ENCODE measurements at regions not wholly inside any gene's neighbourhood (a gene's known extent, or its start where the extent isn't known, plus 50 kb on each side); places are given as distances from the start of the nearest gene placed in this dataset.
A peak's percentile ranks its signal among the peaks of the same experiment; 100 is the strongest.

- H3K36me3 ChIP-seq: no peaks in the 10 kb centered on the region
- H3K9me3 ChIP-seq: no peaks in the 10 kb centered on the region
- peak overlapping the region; percentile 24 to 57 (median 52) for H3K4me3 ChIP-seq
- TF ChIP-seq, protein P1, sequence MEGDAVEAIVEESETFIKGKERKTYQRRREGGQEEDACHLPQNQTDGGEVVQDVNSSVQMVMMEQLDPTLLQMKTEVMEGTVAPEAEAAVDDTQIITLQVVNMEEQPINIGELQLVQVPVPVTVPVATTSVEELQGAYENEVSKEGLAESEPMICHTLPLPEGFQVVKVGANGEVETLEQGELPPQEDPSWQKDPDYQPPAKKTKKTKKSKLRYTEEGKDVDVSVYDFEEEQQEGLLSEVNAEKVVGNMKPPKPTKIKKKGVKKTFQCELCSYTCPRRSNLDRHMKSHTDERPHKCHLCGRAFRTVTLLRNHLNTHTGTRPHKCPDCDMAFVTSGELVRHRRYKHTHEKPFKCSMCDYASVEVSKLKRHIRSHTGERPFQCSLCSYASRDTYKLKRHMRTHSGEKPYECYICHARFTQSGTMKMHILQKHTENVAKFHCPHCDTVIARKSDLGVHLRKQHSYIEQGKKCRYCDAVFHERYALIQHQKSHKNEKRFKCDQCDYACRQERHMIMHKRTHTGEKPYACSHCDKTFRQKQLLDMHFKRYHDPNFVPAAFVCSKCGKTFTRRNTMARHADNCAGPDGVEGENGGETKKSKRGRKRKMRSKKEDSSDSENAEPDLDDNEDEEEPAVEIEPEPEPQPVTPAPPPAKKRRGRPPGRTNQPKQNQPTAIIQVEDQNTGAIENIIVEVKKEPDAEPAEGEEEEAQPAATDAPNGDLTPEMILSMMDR (IDR thresholded peaks at IDR 0.05): no peak
- H3K27me3 ChIP-seq: peaks cover 0 to 85% (median 61%) of the 10 kb centered on the region in 7 donors
- ATAC-seq (no peak), DNase-seq (no peak)
- intact Hi-C loops (cut with DNase I): no loop called here
- H3K4me1 ChIP-seq: peaks cover 0 to 18% (median 9%) of the 10 kb centered on the region in 9 donors
- WGBS, 2 donors: 1 to 4% methylated on average over 43 to 44 of the region's 44 CpGs
- no peak overlapping the region for H3K27ac ChIP-seq
Observed at GRCh38 chrX:137428766-137429591, 136.9 kb upstream of the ZIC3 start.

DNA sequence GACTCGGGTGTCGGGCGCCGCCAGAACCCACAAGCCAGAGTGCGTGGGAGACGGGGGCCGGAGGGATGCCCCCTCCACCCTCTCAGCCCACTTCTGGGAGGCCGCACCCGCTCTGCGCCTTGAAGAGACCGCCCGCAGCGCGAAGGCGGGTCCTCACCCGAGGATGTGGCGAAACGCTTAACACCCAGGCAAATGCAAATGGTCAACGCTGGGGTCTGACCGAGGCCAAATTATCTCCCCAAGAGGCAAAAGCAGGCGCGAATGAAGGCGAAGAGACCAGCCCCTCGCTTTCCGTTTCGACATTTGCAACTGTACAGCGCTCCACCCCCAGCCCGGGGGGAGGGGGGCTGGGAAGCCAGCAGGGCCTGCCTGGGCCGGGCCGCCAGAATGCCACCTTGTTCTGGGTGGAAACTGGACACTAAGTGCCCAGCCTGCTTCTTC is 137.7 kb upstream of the ZIC3 start:
- 0 to 1% methylated on average over 25 to 30 of the region's 30 CpGs for WGBS, 2 donors
- Histone ChIP-seq H3K36me3 (no peaks in the 10 kb centered on the region), H3K27ac (no peak overlapping the region), H3K4me1 (peaks cover 0 to 18% (median 9%) of the 10 kb centered on the region in 9 donors), H3K27me3 (peaks cover 0 to 91% (median 68%) of the 10 kb centered on the region in 7 donors), H3K4me3 (peak overlapping the region; percentile 24 to 57 (median 52)), H3K9me3 (no peaks in the 10 kb centered on the region)
- no peak for DNase-seq
- ATAC-seq: no peak
- intact Hi-C loops (cut with DNase I): no loop called here
- TF ChIP-seq, protein P1 (IDR thresholded peaks at IDR 0.05): no peak

DNA sequence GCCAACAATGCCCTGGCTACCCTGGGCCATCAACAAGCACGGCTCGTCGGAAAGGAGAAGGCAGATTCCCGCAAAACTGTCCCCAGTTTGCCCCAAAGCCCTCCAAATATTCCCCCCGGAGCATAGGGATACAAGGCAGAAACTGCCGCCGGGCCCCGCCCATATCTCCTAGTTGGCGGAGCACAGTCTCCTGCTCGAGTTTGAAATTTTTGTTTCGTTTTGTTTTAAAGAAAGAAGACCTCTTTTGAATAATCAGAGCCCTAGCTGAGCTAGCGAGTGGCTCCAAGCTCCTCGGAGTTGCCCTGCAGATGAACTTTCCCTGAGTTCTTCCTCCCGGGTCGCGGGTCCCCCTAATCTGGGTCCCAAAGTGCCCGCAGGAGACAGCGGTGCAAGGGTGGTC is 138.1 kb upstream of the ZIC3 start:
- ATAC-seq: no peak
- TF ChIP-seq, protein P1 (IDR thresholded peaks at IDR 0.05): no peak
- H3K9me3 ChIP-seq: no peaks in the 10 kb centered on the region
- intact Hi-C loops (cut with DNase I): no loop called here
- peaks cover 0 to 91% (median 69%) of the 10 kb centered on the region in 7 donors for H3K27me3 ChIP-seq
- no peak overlapping the region for H3K27ac ChIP-seq
- H3K4me1 ChIP-seq: peaks cover 0 to 18% (median 9%) of the 10 kb centered on the region in 9 donors
- peak overlapping the region; percentile 24 to 57 (median 52) for H3K4me3 ChIP-seq
- WGBS, 2 donors: 0% methylated on average over 17 to 18 of the region's 18 CpGs
- H3K36me3 ChIP-seq: no peaks in the 10 kb centered on the region
- no peak for DNase-seq

- Histone ChIP-seq H3K27ac (no peak overlapping the region), H3K4me1 (peaks cover 0 to 18% (median 9%) of the 10 kb centered on the region in 9 donors), H3K9me3 (no peaks in the 10 kb centered on the region), H3K27me3 (peaks cover 0 to 94% (median 72%) of the 10 kb centered on the region in 7 donors), H3K4me3 (peak overlapping the region; percentile 24 to 57 (median 52)), H3K36me3 (no peaks in the 10 kb centered on the region)
- TF ChIP-seq, protein P1 (IDR thresholded peaks at IDR 0.05): no peak
- DNase-seq (no peak), ATAC-seq (no peak)
- intact Hi-C loops (cut with DNase I): no loop called here
- WGBS, 2 donors: 1 to 4% methylated on average over 15 to 20 of the region's 20 CpGs
Observed at GRCh38 chrX:137427426-137427778, 138.5 kb upstream of the ZIC3 start.

Measured in heart right ventricle (tissue), 16 donors.